ENCODE measurements at regions not wholly inside any gene's neighbourhood (a gene's known extent, or its start where the extent isn't known, plus 50 kb on each side); places are given as distances from the start of the nearest gene placed in this dataset.
"Not testable (repeated sequence)": the region's sequence is repeated elsewhere in the genome, so short reads cannot be mapped to it uniquely, and the experiment has no call there.

- not testable (repeated sequence) for TF ChIP-seq CTCF (IDR thresholded peaks at IDR 0.05); POLR2A (IDR thresholded peaks at IDR 0.05; ENCODE audit: low read depth); POLR2AphosphoS5 (IDR thresholded peaks at IDR 0.05); EP300 (IDR thresholded peaks at IDR 0.05)
Measured at GRCh38 chr2:45096038-45096437, 86.8 kb upstream of the SIX2 start.

Measured in esophagus muscularis mucosa (tissue), 4 donors.